ENCODE measurements at regions not wholly inside any gene's neighbourhood (a gene's known extent, or its start where the extent isn't known, plus 50 kb on each side); places are given as distances from the start of the nearest gene placed in this dataset.

- H3K4me1 ChIP-seq (ENCODE audit: control insufficient read depth, insufficient read depth, low read length) = no peaks in the 10 kb centered on the region
- H3K4me3 ChIP-seq (ENCODE audit: low read length in 2 of 2) = no peak overlapping the region
- no peak overlapping the region for H3K27ac ChIP-seq (ENCODE audit: low read length)
- H3K9ac ChIP-seq (ENCODE audit: low read length in 2 of 2) = no peak overlapping the region
- no peaks in the 10 kb centered on the region for H3K9me3 ChIP-seq (ENCODE audit: control insufficient read depth in 2 of 2, low read length in 2 of 2)
- no peaks in the 10 kb centered on the region for H3K36me3 ChIP-seq (ENCODE audit: control insufficient read depth in 2 of 2, insufficient read depth in 2 of 2, low read length in 2 of 2)
- no peaks in the 10 kb centered on the region for H3K27me3 ChIP-seq (ENCODE audit: control insufficient read depth in 1 of 2, insufficient read depth in 2 of 2, low read length in 2 of 2)
Measured at GRCh38 chr11:95584589-95584988, 205.0 kb downstream of the FAM76B start.

GRCh38 chr11:95584180-95584579, 205.4 kb downstream of the FAM76B start:
- H3K9me3 ChIP-seq (ENCODE audit: control insufficient read depth in 2 of 2, low read length in 2 of 2) = no peaks in the 10 kb centered on the region
- H3K4me3 ChIP-seq (ENCODE audit: low read length in 2 of 2) = no peak overlapping the region
- no peaks in the 10 kb centered on the region for H3K4me1 ChIP-seq (ENCODE audit: control insufficient read depth, insufficient read depth, low read length)
- H3K27me3 ChIP-seq (ENCODE audit: control insufficient read depth in 1 of 2, insufficient read depth in 2 of 2, low read length in 2 of 2) = no peaks in the 10 kb centered on the region
- no peak overlapping the region for H3K27ac ChIP-seq (ENCODE audit: low read length)
- no peaks in the 10 kb centered on the region for H3K36me3 ChIP-seq (ENCODE audit: control insufficient read depth in 2 of 2, insufficient read depth in 2 of 2, low read length in 2 of 2)
- no peak overlapping the region for H3K9ac ChIP-seq (ENCODE audit: low read length in 2 of 2)

- H3K9me3 ChIP-seq (ENCODE audit: control insufficient read depth in 2 of 2, low read length in 2 of 2) = no peaks in the 10 kb centered on the region
- H3K36me3 ChIP-seq (ENCODE audit: control insufficient read depth in 2 of 2, insufficient read depth in 2 of 2, low read length in 2 of 2) = no peaks in the 10 kb centered on the region
- H3K27ac ChIP-seq (ENCODE audit: low read length) = no peak overlapping the region
Measured at GRCh38 chr11:95577716-95578460, 211.7 kb downstream of the FAM76B start.

GRCh38 chr11:95576146-95576845, 213.3 kb downstream of the FAM76B start:
- no peak overlapping the region for H3K4me3 ChIP-seq (ENCODE audit: low read length in 2 of 2)
- H3K27me3 ChIP-seq (ENCODE audit: control insufficient read depth in 1 of 2, insufficient read depth in 2 of 2, low read length in 2 of 2) = no peaks in the 10 kb centered on the region
- no peaks in the 10 kb centered on the region for H3K9me3 ChIP-seq (ENCODE audit: control insufficient read depth in 2 of 2, low read length in 2 of 2)
- H3K36me3 ChIP-seq (ENCODE audit: control insufficient read depth in 2 of 2, insufficient read depth in 2 of 2, low read length in 2 of 2) = no peaks in the 10 kb centered on the region
- H3K27ac ChIP-seq (ENCODE audit: low read length) = no peak overlapping the region
- H3K4me1 ChIP-seq (ENCODE audit: control insufficient read depth, insufficient read depth, low read length) = no peaks in the 10 kb centered on the region
- H3K9ac ChIP-seq (ENCODE audit: low read length in 2 of 2) = no peak overlapping the region

More at GRCh38 chr11:95577716-95578460, 211.7 kb downstream of the FAM76B start:
- Histone ChIP-seq H3K27me3 (ENCODE audit: control insufficient read depth in 1 of 2, insufficient read depth in 2 of 2, low read length in 2 of 2) (no peaks in the 10 kb centered on the region), H3K4me3 (ENCODE audit: low read length in 2 of 2) (no peak overlapping the region), H3K9ac (ENCODE audit: low read length in 2 of 2) (no peak overlapping the region), H3K4me1 (ENCODE audit: control insufficient read depth, insufficient read depth, low read length) (no peaks in the 10 kb centered on the region)

DNA sequence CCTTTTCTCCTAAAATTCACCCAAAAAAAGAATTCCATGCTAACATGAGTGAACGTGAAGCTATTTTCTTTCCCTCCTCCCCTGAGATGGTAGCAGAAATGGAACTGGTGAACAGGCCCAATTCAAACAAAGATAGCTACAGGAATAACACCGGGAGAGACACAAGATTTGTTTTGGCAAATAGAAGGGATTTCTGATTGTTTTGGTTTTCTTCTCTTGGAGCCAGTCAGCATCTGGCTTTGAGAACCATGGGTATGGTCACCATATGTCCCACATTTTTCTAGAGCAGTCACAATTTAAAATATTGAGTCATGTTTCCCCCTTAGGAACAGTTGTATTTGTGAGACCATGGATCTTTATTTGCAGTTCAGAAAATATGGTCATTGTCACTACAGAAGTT, 214.1 kb downstream of the FAM76B start:
- Histone ChIP-seq H3K9ac (ENCODE audit: low read length in 2 of 2) (no peak overlapping the region), H3K4me1 (ENCODE audit: control insufficient read depth, insufficient read depth, low read length) (no peaks in the 10 kb centered on the region), H3K9me3 (ENCODE audit: control insufficient read depth in 2 of 2, low read length in 2 of 2) (no peaks in the 10 kb centered on the region), H3K36me3 (ENCODE audit: control insufficient read depth in 2 of 2, insufficient read depth in 2 of 2, low read length in 2 of 2) (no peaks in the 10 kb centered on the region), H3K27me3 (ENCODE audit: control insufficient read depth in 1 of 2, insufficient read depth in 2 of 2, low read length in 2 of 2) (no peaks in the 10 kb centered on the region), H3K27ac (ENCODE audit: low read length) (no peak overlapping the region), H3K4me3 (ENCODE audit: low read length in 2 of 2) (no peak overlapping the region)

GRCh38 chr11:95571718-95572260, 217.8 kb downstream of the FAM76B start:
- no peak overlapping the region for H3K9ac ChIP-seq (ENCODE audit: low read length in 2 of 2)
- no peaks in the 10 kb centered on the region for H3K36me3 ChIP-seq (ENCODE audit: control insufficient read depth in 2 of 2, insufficient read depth in 2 of 2, low read length in 2 of 2)
- no peak overlapping the region for H3K4me3 ChIP-seq (ENCODE audit: low read length in 2 of 2)
- no peaks in the 10 kb centered on the region for H3K27me3 ChIP-seq (ENCODE audit: control insufficient read depth in 1 of 2, insufficient read depth in 2 of 2, low read length in 2 of 2)
- no peak overlapping the region for H3K27ac ChIP-seq (ENCODE audit: low read length)
- H3K9me3 ChIP-seq (ENCODE audit: control insufficient read depth in 2 of 2, low read length in 2 of 2) = peaks cover 0 to 3% of the 10 kb centered on the region in 2 donors
- H3K4me1 ChIP-seq (ENCODE audit: control insufficient read depth, insufficient read depth, low read length) = no peaks in the 10 kb centered on the region

DNA sequence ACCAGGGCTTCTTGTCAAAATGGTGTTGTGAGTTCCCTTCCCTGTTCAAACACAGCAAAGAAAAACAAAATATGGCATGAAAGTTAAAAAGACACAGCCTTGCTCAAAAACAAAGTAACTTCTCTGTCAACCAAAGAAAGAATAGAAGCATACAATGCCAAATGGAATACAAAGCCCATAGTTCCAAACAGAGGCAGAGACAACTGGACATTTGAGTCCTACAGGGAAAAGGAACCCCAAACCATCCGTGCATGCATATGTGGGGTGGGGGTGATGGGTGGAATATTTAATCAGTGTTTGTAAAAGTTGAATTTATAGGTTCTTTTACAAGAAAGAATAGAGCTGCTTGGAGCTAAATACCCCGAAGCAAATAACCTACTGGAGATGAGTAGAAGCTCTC, 218.7 kb downstream of the FAM76B start:
- Histone ChIP-seq H3K4me1 (ENCODE audit: control insufficient read depth, insufficient read depth, low read length) (no peaks in the 10 kb centered on the region), H3K27ac (ENCODE audit: low read length) (no peak overlapping the region), H3K4me3 (ENCODE audit: low read length in 2 of 2) (no peak overlapping the region), H3K9me3 (ENCODE audit: control insufficient read depth in 2 of 2, low read length in 2 of 2) (peaks cover 0 to 3% of the 10 kb centered on the region in 2 donors), H3K9ac (ENCODE audit: low read length in 2 of 2) (no peak overlapping the region), H3K27me3 (ENCODE audit: control insufficient read depth in 1 of 2, insufficient read depth in 2 of 2, low read length in 2 of 2) (no peaks in the 10 kb centered on the region), H3K36me3 (ENCODE audit: control insufficient read depth in 2 of 2, insufficient read depth in 2 of 2, low read length in 2 of 2) (no peaks in the 10 kb centered on the region)

DNA sequence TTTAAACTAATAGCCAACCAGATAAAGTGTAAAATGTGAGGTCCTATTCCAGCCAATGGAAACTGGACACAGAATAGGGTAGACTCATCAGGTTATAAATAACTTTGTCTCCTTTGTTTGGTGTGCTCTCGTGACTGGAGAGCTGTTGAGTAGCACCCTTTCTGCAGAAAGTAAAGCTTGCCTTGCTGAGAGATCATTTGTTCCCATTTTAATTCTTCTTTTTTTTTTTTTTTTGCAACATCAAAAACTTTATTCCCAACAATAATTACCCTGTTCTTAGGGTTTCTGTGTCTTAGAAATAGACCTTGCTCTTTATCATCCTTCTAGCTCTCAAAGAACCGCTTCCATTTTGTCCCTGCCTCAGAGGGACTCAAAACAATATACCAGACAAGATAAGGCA, 220.4 kb downstream of the FAM76B start:
- Histone ChIP-seq H3K9me3 (ENCODE audit: control insufficient read depth in 2 of 2, low read length in 2 of 2) (peaks cover 0 to 3% of the 10 kb centered on the region in 2 donors), H3K4me1 (ENCODE audit: control insufficient read depth, insufficient read depth, low read length) (no peaks in the 10 kb centered on the region), H3K27me3 (ENCODE audit: control insufficient read depth in 1 of 2, insufficient read depth in 2 of 2, low read length in 2 of 2) (no peaks in the 10 kb centered on the region)

GRCh38 chr11:95568281-95568680, 221.3 kb downstream of the FAM76B start:
- Histone ChIP-seq H3K4me1 (ENCODE audit: control insufficient read depth, insufficient read depth, low read length) (no peaks in the 10 kb centered on the region), H3K27ac (ENCODE audit: low read length) (no peak overlapping the region), H3K36me3 (ENCODE audit: control insufficient read depth in 2 of 2, insufficient read depth in 2 of 2, low read length in 2 of 2) (no peaks in the 10 kb centered on the region), H3K4me3 (ENCODE audit: low read length in 2 of 2) (no peak overlapping the region), H3K9me3 (ENCODE audit: control insufficient read depth in 2 of 2, low read length in 2 of 2) (peaks cover 0 to 3% of the 10 kb centered on the region in 2 donors), H3K9ac (ENCODE audit: low read length in 2 of 2) (no peak overlapping the region), H3K27me3 (ENCODE audit: control insufficient read depth in 1 of 2, insufficient read depth in 2 of 2, low read length in 2 of 2) (no peaks in the 10 kb centered on the region)

More for the DNA sequence above, 220.4 kb downstream of the FAM76B start:
- Histone ChIP-seq H3K27ac (ENCODE audit: low read length) (no peak overlapping the region), H3K36me3 (ENCODE audit: control insufficient read depth in 2 of 2, insufficient read depth in 2 of 2, low read length in 2 of 2) (no peaks in the 10 kb centered on the region), H3K9ac (ENCODE audit: low read length in 2 of 2) (no peak overlapping the region), H3K4me3 (ENCODE audit: low read length in 2 of 2) (no peak overlapping the region)

GRCh38 chr11:95567685-95568084, 221.9 kb downstream of the FAM76B start:
- Histone ChIP-seq H3K9me3 (ENCODE audit: control insufficient read depth in 2 of 2, low read length in 2 of 2) (peaks cover 0 to 3% of the 10 kb centered on the region in 2 donors), H3K36me3 (ENCODE audit: control insufficient read depth in 2 of 2, insufficient read depth in 2 of 2, low read length in 2 of 2) (no peaks in the 10 kb centered on the region), H3K4me1 (ENCODE audit: control insufficient read depth, insufficient read depth, low read length) (no peaks in the 10 kb centered on the region), H3K27me3 (ENCODE audit: control insufficient read depth in 1 of 2, insufficient read depth in 2 of 2, low read length in 2 of 2) (no peaks in the 10 kb centered on the region), H3K27ac (ENCODE audit: low read length) (no peak overlapping the region), H3K9ac (ENCODE audit: low read length in 2 of 2) (no peak overlapping the region), H3K4me3 (ENCODE audit: low read length in 2 of 2) (no peak overlapping the region)

DNA sequence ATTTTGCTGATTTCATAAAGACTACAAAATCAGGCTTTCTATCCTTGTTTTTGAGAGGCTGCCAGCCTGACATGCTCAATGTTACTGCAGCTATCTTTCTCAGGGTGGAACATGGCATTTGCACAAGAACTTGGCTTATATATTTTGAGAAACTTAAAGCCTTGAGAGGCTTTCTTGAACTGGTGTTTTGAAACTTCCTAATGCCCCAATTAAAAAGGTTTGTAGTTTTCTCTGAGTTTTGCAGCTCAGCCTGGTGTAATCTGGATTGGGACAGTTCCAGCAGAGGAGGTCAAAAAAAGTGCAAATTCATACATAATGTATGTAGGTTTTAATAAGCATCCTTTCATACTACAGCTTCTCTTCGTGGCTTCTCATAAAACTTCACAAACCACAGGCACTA, 223.4 kb downstream of the FAM76B start:
- no peaks in the 10 kb centered on the region for H3K4me1 ChIP-seq (ENCODE audit: control insufficient read depth, insufficient read depth, low read length)
- no peaks in the 10 kb centered on the region for H3K36me3 ChIP-seq (ENCODE audit: control insufficient read depth in 2 of 2, insufficient read depth in 2 of 2, low read length in 2 of 2)
- H3K27ac ChIP-seq (ENCODE audit: low read length) = no peak overlapping the region
- H3K27me3 ChIP-seq (ENCODE audit: control insufficient read depth in 1 of 2, insufficient read depth in 2 of 2, low read length in 2 of 2) = no peaks in the 10 kb centered on the region
- H3K4me3 ChIP-seq (ENCODE audit: low read length in 2 of 2) = no peak overlapping the region
- peaks cover 0 to 3% of the 10 kb centered on the region in 2 donors for H3K9me3 ChIP-seq (ENCODE audit: control insufficient read depth in 2 of 2, low read length in 2 of 2)
- H3K9ac ChIP-seq (ENCODE audit: low read length in 2 of 2) = no peak overlapping the region
